ENCODE measurements at regions not wholly inside any gene's neighbourhood (a gene's known extent, or its start where the extent isn't known, plus 50 kb on each side); places are given as distances from the start of the nearest gene placed in this dataset.

GRCh38 chr2:234438305-234438977, 58.4 kb downstream of the ARL4C start:
- ATAC-seq, result no peak
- no peak for DNase-seq
- intact Hi-C loops (cut with micrococcal nuclease), result no loop called here

- DNase-seq (peak; percentile 45), ATAC-seq (peak; percentile 88)
- intact Hi-C loops (cut with micrococcal nuclease), result no loop called here
Observed at GRCh38 chr2:234437642-234438304, 59.1 kb downstream of the ARL4C start.

- intact Hi-C loops (cut with micrococcal nuclease), result no loop called here
- ATAC-seq (no peak), DNase-seq (no peak)
Observed at GRCh38 chr2:234436482-234436837, 60.4 kb downstream of the ARL4C start.

GRCh38 chr2:234435836-234436481, 60.9 kb downstream of the ARL4C start:
- ATAC-seq (peak; percentile 40), DNase-seq (no peak)
- intact Hi-C loops (cut with micrococcal nuclease), result no loop called here

GRCh38 chr2:234433201-234433600, 63.7 kb downstream of the ARL4C start:
- no peak for ATAC-seq
- intact Hi-C loops (cut with micrococcal nuclease), result no loop called here
- no peak for DNase-seq

- DNase-seq (no peak), ATAC-seq (no peak)
- intact Hi-C loops (cut with micrococcal nuclease), result no loop called here
Observed at GRCh38 chr2:234430871-234431270, 66.0 kb downstream of the ARL4C start.

GRCh38 chr2:234429265-234429664, 67.6 kb downstream of the ARL4C start:
- DNase-seq (no peak), ATAC-seq (no peak)
- intact Hi-C loops (cut with micrococcal nuclease), result no loop called here

GRCh38 chr2:234427081-234428061, 69.5 kb downstream of the ARL4C start:
- intact Hi-C loops (cut with micrococcal nuclease), result no loop called here
- DNase-seq (no peak), ATAC-seq (no peak)

- intact Hi-C loops (cut with micrococcal nuclease), result no loop called here
- DNase-seq (no peak), ATAC-seq (no peak)
Observed at GRCh38 chr2:234426616-234427015, 70.3 kb downstream of the ARL4C start.

- intact Hi-C loops (cut with micrococcal nuclease), result no loop called here
- DNase-seq (peak; percentile 38), ATAC-seq (peak; percentile 64)
Observed at GRCh38 chr2:234425639-234426603, 71.0 kb downstream of the ARL4C start.

- intact Hi-C loops (cut with micrococcal nuclease), result no loop called here
- DNase-seq (no peak), ATAC-seq (no peak)
Observed at GRCh38 chr2:234423884-234424283, 73.0 kb downstream of the ARL4C start.

- DNase-seq, result no peak
- intact Hi-C loops (cut with micrococcal nuclease), result no loop called here
- ATAC-seq, result no peak
Observed at GRCh38 chr2:234422981-234423431, 73.9 kb downstream of the ARL4C start.

- intact Hi-C loops (cut with micrococcal nuclease), result no loop called here
- DNase-seq (no peak), ATAC-seq (no peak)
Observed at GRCh38 chr2:234422273-234422732, 74.6 kb downstream of the ARL4C start.

- ATAC-seq (no peak), DNase-seq (no peak)
- intact Hi-C loops (cut with micrococcal nuclease), result no loop called here
Observed at GRCh38 chr2:234420408-234420807, 76.5 kb downstream of the ARL4C start.

GRCh38 chr2:234419726-234420125, 77.2 kb downstream of the ARL4C start:
- DNase-seq, result no peak
- intact Hi-C loops (cut with micrococcal nuclease), result no loop called here
- ATAC-seq, result no peak

GRCh38 chr2:234415706-234416105, 81.2 kb downstream of the ARL4C start:
- DNase-seq (no peak), ATAC-seq (no peak)
- intact Hi-C loops (cut with micrococcal nuclease), result no loop called here

- intact Hi-C loops (cut with micrococcal nuclease), result no loop called here
- ATAC-seq (no peak), DNase-seq (no peak)
Observed at GRCh38 chr2:234414596-234414995, 82.3 kb downstream of the ARL4C start.

- DNase-seq, result no peak
- ATAC-seq, result peak; percentile 48
- intact Hi-C loops (cut with micrococcal nuclease), result no loop called here
Observed at GRCh38 chr2:234412726-234413125, 84.2 kb downstream of the ARL4C start.

Measured in left ventricle myocardium superior (tissue), 1 donor.